HCT116 (cell line): ENCODE measurements at regions not wholly inside any gene's neighbourhood (a gene's known extent, or its start where the extent isn't known, plus 50 kb on each side); places are given as distances from the start of the nearest gene placed in this dataset.

Experiments
- ATAC-seq: fragments of 200-7000 bp; cut with Tn5 transposase; 2 replicates; pipeline ENCODE4 v1.9.1; 2020; ENCODE audit warnings: mild to moderate bottlenecking, moderate library complexity
- BruUV-seq: library from RNA; stranded (reverse); fragments of 400-500 nt; replicated peaks from 2 replicates; lab custom pipeline; 2021; lab: Mats Ljungman, UMichigan
- CTCF ChIA-PET: fragments of 300-600 bp; sonication (Branson Sonifier 250); formaldehyde crosslinking; loops from one replicate; lab custom pipeline; 2021; ENCODE audit warnings: antibody characterized with exemption; lab: Charles Lee
- POLR2A ChIA-PET: fragments of 300-600, 350-600 bp; sonication (Branson Sonifier 250); formaldehyde crosslinking; loops from one replicate; lab custom pipeline; 2021; ENCODE audit warnings: antibody characterized with exemption; lab: Charles Lee
- RAD21 ChIA-PET, 2 experiments: fragments of 300-600 bp; sonication (Branson Sonifier 250); formaldehyde crosslinking; loops; one replicate each; lab custom pipeline; 2023; ENCODE audit warnings: low total read pairs in 2 of 2; ENCODE audit not compliant: uncharacterized antibody in 2 of 2, unreplicated experiment in 2 of 2, low non-redundant PET in 1 of 2; lab: Charles Lee
- DNase-seq: peaks from one replicate; pipeline ENCODE4 v3.0.0-alpha.2; 2010; ENCODE audit warnings: low read depth, low spot score
- H2AFZ ChIP-seq: fragments of 200-600 bp; shearing (Covaris generic), sonication (generic); 2 replicates; pipeline ENCODE4 v1.6.1; 2017; ENCODE audit warnings: low read depth, mixed run types, mixed read lengths, antibody characterized with exemption, low read length; ENCODE audit not compliant: poor library complexity, severe bottlenecking
- H3K27ac ChIP-seq: 2 replicates; pipeline ENCODE4 v1.5.1; 2012; ENCODE audit warnings: low read depth, low read length
- H3K27me3 ChIP-seq: fragments of 200-600 bp; sonication (generic); 2 replicates; pipeline ENCODE4 v1.6.1; 2016; ENCODE audit warnings: mixed run types, low read length, mixed read lengths; ENCODE audit not compliant: insufficient read depth
- H3K36me3 ChIP-seq, 2 experiments: fragments of 200-500 bp in 1 of 2; fragments of 200-600 bp in 1 of 2; sonication (Bioruptor generic) in 1 of 2; sonication (generic) in 1 of 2; 2 replicates each; pipeline versions ENCODE4 v1.5.1 to v1.6.1; 2014 to 2016; ENCODE audit warnings: low read length in 2 of 2, inconsistent platforms in 1 of 2, mixed read lengths in 1 of 2, mixed run types in 1 of 2; ENCODE audit not compliant: insufficient read depth in 2 of 2, control insufficient read depth in 1 of 2
- H3K4me1 ChIP-seq, 2 experiments: fragments of 200-600 bp in 1 of 2; sonication (generic) in 1 of 2; 2 replicates each; pipeline versions ENCODE4 v1.5.1 to v1.6.1; 2012 to 2017; ENCODE audit warnings: low read length in 2 of 2, inconsistent platforms in 1 of 2, mild to moderate bottlenecking in 1 of 2, mixed read lengths in 1 of 2, mixed run types in 1 of 2, moderate library complexity in 1 of 2; ENCODE audit not compliant: insufficient read depth in 2 of 2, control insufficient read depth in 1 of 2
- H3K4me2 ChIP-seq: fragments of 200-600 bp; sonication (generic); 2 replicates; pipeline ENCODE4 v1.6.1; 2017; ENCODE audit warnings: mixed run types, low read length, mixed read lengths
- H3K4me3 ChIP-seq, 2 experiments: fragments of 200-600 bp in 1 of 2; sonication (generic) in 1 of 2; replicated peaks in 1 of 2; 2 replicates each; pipeline ENCODE4 v1.5.1; 2011 to 2016; ENCODE audit warnings: low read length in 2 of 2, control low read depth in 1 of 2, low read depth in 1 of 2, mild to moderate bottlenecking in 1 of 2, mixed read lengths in 1 of 2, mixed run types in 1 of 2
- H3K79me2 ChIP-seq: fragments of 200-600 bp; sonication (generic); 2 replicates; pipeline ENCODE4 v1.6.1; 2017; ENCODE audit warnings: mild to moderate bottlenecking, mixed run types, low read length, moderate library complexity, mixed read lengths; ENCODE audit not compliant: insufficient read depth
- H3K9ac ChIP-seq: fragments of 200-600 bp; sonication (generic); 2 replicates; pipeline ENCODE4 v1.6.1; 2016; ENCODE audit warnings: low read length, mixed read lengths
- H3K9me2 ChIP-seq: fragments of 200-600 bp; sonication (generic), shearing (Covaris generic); 2 replicates; pipeline ENCODE4 v1.6.1; 2017; ENCODE audit warnings: mixed run types, mild to moderate bottlenecking, moderate library complexity; ENCODE audit not compliant: insufficient read depth
- H3K9me3 ChIP-seq, 2 experiments: fragments of 200-500 bp in 1 of 2; fragments of 200-600 bp in 1 of 2; sonication (Bioruptor generic) in 1 of 2; sonication (generic) in 1 of 2; 2 replicates each; pipeline ENCODE4 v1.6.1; 2014 to 2017; ENCODE audit warnings: low read length in 2 of 2, mixed read lengths in 2 of 2, inconsistent platforms in 1 of 2, low read depth in 1 of 2, mild to moderate bottlenecking in 1 of 2, mixed run types in 1 of 2, moderate library complexity in 1 of 2; ENCODE audit not compliant: control insufficient read depth in 1 of 2, insufficient read depth in 1 of 2
- H4K20me1 ChIP-seq: fragments of 200-600 bp; sonication (generic), shearing (Covaris generic); 2 replicates; pipeline ENCODE4 v1.6.1; 2017; ENCODE audit warnings: mixed run types, mild to moderate bottlenecking, moderate library complexity; ENCODE audit not compliant: insufficient read depth
- ATF3 ChIP-seq: IDR thresholded peaks from 2 replicates; pipeline ENCODE4 v1.6.1; 2012
- CBX3 ChIP-seq: IDR thresholded peaks from 2 replicates; pipeline ENCODE4 v1.6.1; 2012; ENCODE audit warnings: low read depth
- CEBPB ChIP-seq: IDR thresholded peaks from 2 replicates; pipeline ENCODE4 v1.6.1; 2012; ENCODE audit warnings: low read depth
- CTCF ChIP-seq, 3 experiments: fragments of 200-600 bp in 1 of 3; sonication (generic) in 1 of 3; IDR thresholded peaks in 2 of 3; conservative IDR thresholded peaks in 1 of 3; 2 replicates each; pipeline ENCODE4 v1.5.1; 2012 to 2017; ENCODE audit warnings: low read depth in 2 of 3, low read length in 2 of 3, antibody characterized with exemption in 1 of 3, borderline replicate concordance in 1 of 3, control low read depth in 1 of 3, mild to moderate bottlenecking in 1 of 3, mixed read lengths in 1 of 3, mixed run types in 1 of 3, moderate library complexity in 1 of 3; ENCODE audit not compliant: insufficient read depth in 1 of 3
- POLR2A ChIP-seq: IDR thresholded peaks from 2 replicates; pipeline ENCODE4 v1.7.0; 2011; ENCODE audit warnings: borderline replicate concordance; ENCODE audit not compliant: insufficient read depth, insufficient read length; ENCODE audit errors: extremely low read depth
- POLR2AphosphoS5 ChIP-seq: IDR thresholded peaks from 2 replicates; pipeline ENCODE4 v1.6.1; 2011; ENCODE audit warnings: mild to moderate bottlenecking, low read depth, low read length, moderate library complexity
- RAD21 ChIP-seq: IDR thresholded peaks from 2 replicates; pipeline ENCODE4 v1.6.1; 2012; ENCODE audit warnings: low read depth, mild to moderate bottlenecking
- REST ChIP-seq: IDR thresholded peaks from 2 replicates; pipeline ENCODE4 v1.6.1; 2012; ENCODE audit warnings: low read depth
- SIN3A ChIP-seq: IDR thresholded peaks from 2 replicates; pipeline ENCODE4 v1.6.1; 2012; ENCODE audit warnings: low read depth
- SRF ChIP-seq: IDR thresholded peaks from 2 replicates; pipeline ENCODE4 v1.6.1; 2012; ENCODE audit warnings: low read depth
- ZFX ChIP-seq: fragments of 450-650 bp; IDR thresholded peaks from 2 replicates; pipeline ENCODE4 v1.6.1; 2017
- intact Hi-C: fragments of 100-400 bp; cut with micrococcal nuclease; formaldehyde crosslinking; loops from 2 replicates; pipeline ENCODE4 v1.10.0; 2022

GRCh38 chr6:160899671-160900430 lies 91.7 kb upstream of the MAP3K4 start:
- H3K36me3 ChIP-seq = no peaks in the 10 kb centered on the region
- H4K20me1 ChIP-seq = no peaks in the 10 kb centered on the region
- H3K4me2 ChIP-seq = no peak overlapping the region
- no peak overlapping the region for H2AFZ ChIP-seq
- H3K9me2 ChIP-seq = 0 out of 2 replicates have a peak, but pooled peaks cover 3% of the 10 kb centered on the region
- ChIA-PET RAD21 (no interaction called here), CTCF (no interaction called here), POLR2A (no interaction called here)
- H3K4me3 ChIP-seq = no peak overlapping the region
- H3K27me3 ChIP-seq = no peaks in the 10 kb centered on the region
- intact Hi-C loops = no loop called here
- no peaks in the 10 kb centered on the region for H3K9me3 ChIP-seq
- H3K9ac ChIP-seq = no peak overlapping the region
- H3K79me2 ChIP-seq = no peaks in the 10 kb centered on the region
- ATAC-seq (no peak), DNase-seq (no peak)
- H3K27ac ChIP-seq = no peak overlapping the region
- BruUV-seq = no TSS peak
- TF ChIP-seq SRF (no peak), POLR2AphosphoS5 (no peak), ATF3 (no peak), RAD21 (no peak)
- no peaks in the 10 kb centered on the region for H3K4me1 ChIP-seq

- DNase-seq (no peak), ATAC-seq (no peak)
- Histone ChIP-seq H3K36me3 (no peaks in the 10 kb centered on the region), H3K9me3 (no peaks in the 10 kb centered on the region), H3K27ac (no peak overlapping the region), H2AFZ (no peak overlapping the region), H3K4me2 (no peak overlapping the region), H3K9ac (no peak overlapping the region), H3K9me2 (no peaks in the 10 kb centered on the region), H3K79me2 (no peaks in the 10 kb centered on the region), H3K4me3 (no peak overlapping the region), H4K20me1 (no peaks in the 10 kb centered on the region), H3K27me3 (no peaks in the 10 kb centered on the region; the same call in 1 of the 2 replicates), H3K4me1 (no peaks in the 10 kb centered on the region)
- TF ChIP-seq CEBPB = no peak
- TF ChIP-seq CBX3 = no peak
- TF ChIP-seq SIN3A = no peak
- no peak for TF ChIP-seq ZFX
- TF ChIP-seq CTCF (IDR thresholded peaks at IDR 0.05 in 2 of 3, conservative IDR thresholded peaks at IDR 0.05 in 1 of 3; ENCODE audit: borderline replicate concordance in 1 of 3, insufficient read depth in 1 of 3, low read depth in 2 of 3, low read length in 2 of 3) = peak in 1 of 3 experiments; percentile 6; a peak in 1 of 6 replicates
- TF ChIP-seq POLR2AphosphoS5 = no peak
- no peak for TF ChIP-seq REST
- no peak for TF ChIP-seq ATF3
- TF ChIP-seq POLR2A = no peak
- intact Hi-C loops = no loop called here
- ChIA-PET POLR2A (no interaction called here), CTCF (no interaction called here), RAD21 (no interaction called here)
- no TSS peak for BruUV-seq
Observed at GRCh38 chr6:160911949-160912348, 79.6 kb upstream of the MAP3K4 start.
